ENCODE measurements at regions not wholly inside any gene's neighbourhood (a gene's known extent, or its start where the extent isn't known, plus 50 kb on each side); places are given as distances from the start of the nearest gene placed in this dataset.

DNA sequence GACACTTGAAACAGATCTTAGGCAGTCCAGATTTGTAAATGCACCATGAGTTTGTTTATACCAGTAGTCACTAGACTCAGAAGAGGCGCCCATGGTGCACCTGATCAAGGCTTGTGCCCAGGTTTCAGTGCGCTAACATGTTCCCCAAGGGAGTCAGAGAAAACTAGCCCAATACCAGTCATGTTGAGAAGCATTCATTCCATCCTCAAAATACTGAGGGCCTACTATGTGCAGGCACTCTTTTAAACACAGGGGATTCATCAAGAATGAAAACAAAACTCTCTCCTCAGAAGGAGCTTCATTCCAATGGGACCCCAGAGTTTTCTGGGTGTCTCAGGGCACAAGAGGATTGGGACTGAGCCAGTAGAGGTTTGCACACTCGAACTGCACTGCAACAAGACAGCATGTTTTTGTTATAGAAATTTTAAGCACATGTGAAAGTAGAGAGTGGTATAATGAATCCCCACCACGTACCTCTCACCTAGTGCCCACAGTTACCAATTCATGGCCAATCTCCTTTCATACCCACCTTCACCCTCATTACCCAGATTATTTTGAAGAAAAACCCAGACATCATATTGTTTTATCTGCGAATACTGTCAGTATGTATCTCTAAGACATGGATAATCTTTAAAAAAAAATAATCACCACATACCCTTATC is 55.0 kb upstream of the ARID5B start:
- TF ChIP-seq POLR2A (IDR thresholded peaks at IDR 0.05) (no peak), EP300 (IDR thresholded peaks at IDR 0.05) (no peak)
- TF ChIP-seq, protein P1, sequence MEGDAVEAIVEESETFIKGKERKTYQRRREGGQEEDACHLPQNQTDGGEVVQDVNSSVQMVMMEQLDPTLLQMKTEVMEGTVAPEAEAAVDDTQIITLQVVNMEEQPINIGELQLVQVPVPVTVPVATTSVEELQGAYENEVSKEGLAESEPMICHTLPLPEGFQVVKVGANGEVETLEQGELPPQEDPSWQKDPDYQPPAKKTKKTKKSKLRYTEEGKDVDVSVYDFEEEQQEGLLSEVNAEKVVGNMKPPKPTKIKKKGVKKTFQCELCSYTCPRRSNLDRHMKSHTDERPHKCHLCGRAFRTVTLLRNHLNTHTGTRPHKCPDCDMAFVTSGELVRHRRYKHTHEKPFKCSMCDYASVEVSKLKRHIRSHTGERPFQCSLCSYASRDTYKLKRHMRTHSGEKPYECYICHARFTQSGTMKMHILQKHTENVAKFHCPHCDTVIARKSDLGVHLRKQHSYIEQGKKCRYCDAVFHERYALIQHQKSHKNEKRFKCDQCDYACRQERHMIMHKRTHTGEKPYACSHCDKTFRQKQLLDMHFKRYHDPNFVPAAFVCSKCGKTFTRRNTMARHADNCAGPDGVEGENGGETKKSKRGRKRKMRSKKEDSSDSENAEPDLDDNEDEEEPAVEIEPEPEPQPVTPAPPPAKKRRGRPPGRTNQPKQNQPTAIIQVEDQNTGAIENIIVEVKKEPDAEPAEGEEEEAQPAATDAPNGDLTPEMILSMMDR (IDR thresholded peaks at IDR 0.05): no peak
